ENCODE measurements at regions not wholly inside any gene's neighbourhood (a gene's known extent, or its start where the extent isn't known, plus 50 kb on each side); places are given as distances from the start of the nearest gene placed in this dataset.

- no peak for TF ChIP-seq CTCF (IDR thresholded peaks at IDR 0.05; ENCODE audit: borderline replicate concordance, insufficient read depth, low read depth, low read length)
Observed at GRCh38 chr21:27582246-27582947, 615.5 kb upstream of the ADAMTS5 start.

GRCh38 chr21:27581168-27581567 is 614.3 kb upstream of the ADAMTS5 start:
- H3K4me3 ChIP-seq (ENCODE audit: low read depth, low read length) = no peak overlapping the region
- no peak for TF ChIP-seq CTCF (IDR thresholded peaks at IDR 0.05; ENCODE audit: borderline replicate concordance, insufficient read depth, low read depth, low read length)

More at GRCh38 chr21:27582246-27582947, 615.5 kb upstream of the ADAMTS5 start:
- H3K4me3 ChIP-seq (ENCODE audit: low read depth, low read length) = no peak overlapping the region

GRCh38 chr21:27580276-27580675 is 613.4 kb upstream of the ADAMTS5 start:
- H3K4me3 ChIP-seq (ENCODE audit: low read depth, low read length) = no peak overlapping the region
- TF ChIP-seq CTCF (IDR thresholded peaks at IDR 0.05; ENCODE audit: borderline replicate concordance, insufficient read depth, low read depth, low read length) = no peak

GRCh38 chr21:27578741-27579265 is 611.9 kb upstream of the ADAMTS5 start:
- no peak for TF ChIP-seq CTCF (IDR thresholded peaks at IDR 0.05; ENCODE audit: borderline replicate concordance, insufficient read depth, low read depth, low read length)
- H3K4me3 ChIP-seq (ENCODE audit: low read depth, low read length) = no peak overlapping the region

GRCh38 chr21:27572696-27573095 is 605.8 kb upstream of the ADAMTS5 start:
- no peak overlapping the region for H3K4me3 ChIP-seq (ENCODE audit: low read depth, low read length)
- TF ChIP-seq CTCF (IDR thresholded peaks at IDR 0.05; ENCODE audit: borderline replicate concordance, insufficient read depth, low read depth, low read length) = no peak

- no peak for TF ChIP-seq CTCF (IDR thresholded peaks at IDR 0.05; ENCODE audit: borderline replicate concordance, insufficient read depth, low read depth, low read length)
- H3K4me3 ChIP-seq (ENCODE audit: low read depth, low read length) = no peak overlapping the region
Observed at GRCh38 chr21:27571706-27572105, 604.8 kb upstream of the ADAMTS5 start.

- no peak for TF ChIP-seq CTCF (IDR thresholded peaks at IDR 0.05; ENCODE audit: borderline replicate concordance, insufficient read depth, low read depth, low read length)
- H3K4me3 ChIP-seq (ENCODE audit: low read depth, low read length) = no peak overlapping the region
Observed at GRCh38 chr21:27570306-27570868, 603.5 kb upstream of the ADAMTS5 start.
